Transverse colon (tissue), 4 donors: ENCODE measurements at regions not wholly inside any gene's neighbourhood (a gene's known extent, or its start where the extent isn't known, plus 50 kb on each side); places are given as distances from the start of the nearest gene placed in this dataset.

Experiments used
- DNase-seq: peaks from one replicate; pipeline ENCODE4 v3.0.0-alpha.2; 2019
- H3K27ac ChIP-seq, 4 donors: fragments of 200-600 bp; sonication (generic); 2 replicates each; pipeline ENCODE4 v1.5.1; 2016 to 2018; ENCODE audit warnings: inconsistent platforms in 4 of 4
- H3K27me3 ChIP-seq: fragments of 200-600 bp; sonication (generic); 2 replicates; pipeline ENCODE4 v1.5.1; 2017; ENCODE audit warnings: inconsistent platforms
- H3K36me3 ChIP-seq, 4 donors: fragments of 200-600 bp; sonication (generic); 2 replicates each; pipeline ENCODE4 v1.5.1; 2017 to 2019; ENCODE audit warnings: inconsistent platforms in 4 of 4
- H3K4me1 ChIP-seq, 4 donors: fragments of 200-600 bp; sonication (generic); 2 replicates each; pipeline ENCODE4 v1.5.1; 2017 to 2020; ENCODE audit warnings: inconsistent platforms in 4 of 4
- H3K4me3 ChIP-seq, 4 donors: fragments of 200-600 bp; sonication (generic); 1 replicate in 1 of 4; 2 replicates in 3 of 4; pipeline versions ENCODE4 v1.5.1 to v1.6.1; 2017 to 2019; ENCODE audit warnings: inconsistent platforms in 4 of 4
- H3K9me3 ChIP-seq, 2 donors: fragments of 200-600 bp; sonication (generic); 2 replicates each; pipeline ENCODE4 v1.5.1; 2017 to 2019; ENCODE audit warnings: inconsistent platforms in 2 of 2
- CTCF ChIP-seq, 5 experiments: fragments of 200-600 bp in 3 of 5; fragments of 450-650 bp in 2 of 5; sonication (generic) in 3 of 5; IDR thresholded peaks; 1 replicate in 2 of 5; 2 replicates in 3 of 5; pipeline ENCODE4 v1.5.1; 2016 to 2017; ENCODE audit warnings: antibody characterized with exemption in 5 of 5, inconsistent platforms in 3 of 5, mild to moderate bottlenecking in 2 of 5, moderate library complexity in 1 of 5
- EP300 ChIP-seq: sonication (generic); formaldehyde crosslinking; IDR thresholded peaks from one replicate; pipeline ENCODE4 v1.6.1; 2017; ENCODE audit warnings: antibody characterized with exemption, low read depth
- POLR2A ChIP-seq: fragments of 450-650 bp; IDR thresholded peaks from one replicate; pipeline ENCODE4 v1.6.1; 2016; ENCODE audit warnings: antibody characterized with exemption, mild to moderate bottlenecking, moderate library complexity
- POLR2AphosphoS5 ChIP-seq, 3 donors: sonication (generic); formaldehyde crosslinking; IDR thresholded peaks; one replicate each; pipeline ENCODE4 v1.6.1; 2016; ENCODE audit warnings: antibody characterized with exemption in 3 of 3
- WGBS, 2 donors: methylation state at CpG; one replicate each; pipeline ENCODE4 v1.1.5; 2018; ENCODE audit warnings: low coverage in 1 of 2; 5-methylcytosine and 5-hydroxymethylcytosine counted together
- in situ Hi-C, 4 donors: fragments of 200-750 bp; cut with MboI; loops; one replicate each; pipeline versions ENCODE4 v1.15.0 to v1.15.1; 2017; ENCODE audit warnings: low sequenced_read_pairs in 3 of 4, low pct_ligation_motif_present in 1 of 4, low pct_unique_long_range_greater_than_20kb in 1 of 4
- intact Hi-C: fragments of 100-400 bp; cut with DNase I; formaldehyde crosslinking; loops from one replicate; pipeline ENCODE4 v1.15.1; 2023; ENCODE audit warnings: low total_unique reads

GRCh38 chr1:29880556-29880955, 644.2 kb downstream of the PTPRU start:
- no peak for TF ChIP-seq POLR2AphosphoS5 (IDR thresholded peaks at IDR 0.05)
- TF ChIP-seq POLR2A, result no peak
- no peak for TF ChIP-seq EP300
- TF ChIP-seq CTCF (IDR thresholded peaks at IDR 0.05), result no peak
- Histone ChIP-seq H3K36me3 (no peaks in the 10 kb centered on the region), H3K9me3 (no peaks in the 10 kb centered on the region), H3K27me3 (peaks cover 4% of the 10 kb centered on the region), H3K4me3 (no peak overlapping the region), H3K4me1 (no peaks in the 10 kb centered on the region), H3K27ac (no peak overlapping the region)
- WGBS, 2 donors, result 91% methylated on average over 1 of the region's 1 CpG; no CpG with 5 or more reads in 1 of the 2 donors
- intact Hi-C loops (no loop called here), in situ Hi-C loops (no loop called here)
- DNase-seq, result no peak

- no peaks in the 10 kb centered on the region for H3K36me3 ChIP-seq
- no peaks in the 10 kb centered on the region for H3K9me3 ChIP-seq
- in situ Hi-C loops, result no loop called here
- no peak for DNase-seq
- intact Hi-C loops, result no loop called here
- peaks cover 4% of the 10 kb centered on the region for H3K27me3 ChIP-seq
- no peaks in the 10 kb centered on the region for H3K4me1 ChIP-seq
- no peak overlapping the region for H3K4me3 ChIP-seq
- TF ChIP-seq CTCF (IDR thresholded peaks at IDR 0.05), result no peak
- no peak for TF ChIP-seq EP300
- TF ChIP-seq POLR2AphosphoS5 (IDR thresholded peaks at IDR 0.05), result no peak
- no peak for TF ChIP-seq POLR2A
- 83 to 100% methylated on average over 3 to 8 of the region's 8 CpGs for WGBS, 2 donors
- H3K27ac ChIP-seq, result no peak overlapping the region
Observed at GRCh38 chr1:29879217-29879616, 642.9 kb downstream of the PTPRU start.

- H3K36me3 ChIP-seq, result no peaks in the 10 kb centered on the region
- no peak overlapping the region for H3K4me3 ChIP-seq
- TF ChIP-seq POLR2AphosphoS5 (IDR thresholded peaks at IDR 0.05) (no peak), CTCF (IDR thresholded peaks at IDR 0.05) (no peak), POLR2A (no peak), EP300 (no peak)
- H3K27ac ChIP-seq, result no peak overlapping the region
- intact Hi-C loops (no loop called here), in situ Hi-C loops (no loop called here)
- no peak for DNase-seq
- 62 to 73% methylated on average over 3 to 9 of the region's 9 CpGs for WGBS, 2 donors
- H3K27me3 ChIP-seq, result peaks cover 4% of the 10 kb centered on the region
- H3K9me3 ChIP-seq, result no peaks in the 10 kb centered on the region
- H3K4me1 ChIP-seq, result no peaks in the 10 kb centered on the region
Observed at GRCh38 chr1:29878501-29878900, 642.2 kb downstream of the PTPRU start.

- in situ Hi-C loops, result no loop called here
- intact Hi-C loops, result no loop called here
- Histone ChIP-seq H3K36me3 (no peaks in the 10 kb centered on the region), H3K9me3 (no peaks in the 10 kb centered on the region), H3K4me3 (no peak overlapping the region), H3K27ac (no peak overlapping the region), H3K27me3 (peaks cover 4% of the 10 kb centered on the region), H3K4me1 (no peaks in the 10 kb centered on the region)
- no peak for TF ChIP-seq EP300
- TF ChIP-seq POLR2AphosphoS5 (IDR thresholded peaks at IDR 0.05), result no peak
- no peak for TF ChIP-seq CTCF (IDR thresholded peaks at IDR 0.05)
- TF ChIP-seq POLR2A, result no peak
- no peak for DNase-seq
- WGBS, 2 donors, result 85 to 94% methylated on average over 3 to 8 of the region's 8 CpGs
Observed at GRCh38 chr1:29876902-29877301, 640.6 kb downstream of the PTPRU start.
